Activated CD4-positive, alpha-beta T cell treated with anti-CD3 and anti-CD28 coated beads, Interleukin-2, Interleukin-4, amounts not matched to agents 100 ng/mL and 50 ng/mL, durations not matched to agents 16 hours and 8 hours (primary cell): ENCODE measurements at regions not wholly inside any gene's neighbourhood (a gene's known extent, or its start where the extent isn't known, plus 50 kb on each side); places are given as distances from the start of the nearest gene placed in this dataset.

Source experiments
- DNase-seq: peaks from one replicate; pipeline ENCODE4 v3.0.0-alpha.2; 2020; ENCODE audit warnings: low spot score

DNA sequence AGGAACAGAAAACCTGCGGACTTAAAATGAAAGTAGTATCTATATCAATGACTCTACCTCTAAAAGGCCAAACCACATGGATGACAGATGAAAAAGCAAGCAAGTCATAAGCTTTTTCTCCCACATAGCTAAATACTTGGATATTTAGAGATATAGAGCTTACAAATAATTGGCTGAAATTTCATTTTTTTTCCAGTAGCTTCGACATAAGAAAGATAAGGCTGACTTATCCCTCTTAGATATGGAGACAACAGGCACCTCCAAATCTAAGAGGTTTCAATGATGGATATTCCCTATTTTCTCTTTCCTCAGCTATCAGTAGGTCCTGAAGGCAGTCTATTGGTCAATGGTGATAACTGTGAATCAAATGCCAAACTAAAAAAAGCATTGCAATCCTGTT, 460.3 kb downstream of the MEIS1 start:
- no peak for DNase-seq

DNA sequence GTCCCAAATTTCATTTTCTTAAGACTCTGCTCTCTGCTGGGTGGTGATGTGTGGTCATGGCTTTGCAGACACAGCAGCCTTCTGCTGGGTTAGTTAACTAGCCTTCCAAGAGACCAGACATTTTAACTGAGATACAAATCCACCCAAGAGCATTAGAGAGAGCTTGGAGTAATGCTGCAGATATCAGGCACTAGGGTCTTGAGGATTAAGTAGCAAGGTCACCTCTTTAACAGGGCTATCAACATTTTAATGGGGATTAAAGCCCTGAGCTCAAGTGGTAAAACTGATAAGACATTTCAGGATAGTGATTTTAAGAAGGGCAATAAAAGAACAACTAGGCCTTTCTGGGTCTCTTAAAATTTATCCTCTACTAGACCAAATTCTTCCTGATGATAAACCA, 461.2 kb downstream of the MEIS1 start:
- no peak for DNase-seq

DNA sequence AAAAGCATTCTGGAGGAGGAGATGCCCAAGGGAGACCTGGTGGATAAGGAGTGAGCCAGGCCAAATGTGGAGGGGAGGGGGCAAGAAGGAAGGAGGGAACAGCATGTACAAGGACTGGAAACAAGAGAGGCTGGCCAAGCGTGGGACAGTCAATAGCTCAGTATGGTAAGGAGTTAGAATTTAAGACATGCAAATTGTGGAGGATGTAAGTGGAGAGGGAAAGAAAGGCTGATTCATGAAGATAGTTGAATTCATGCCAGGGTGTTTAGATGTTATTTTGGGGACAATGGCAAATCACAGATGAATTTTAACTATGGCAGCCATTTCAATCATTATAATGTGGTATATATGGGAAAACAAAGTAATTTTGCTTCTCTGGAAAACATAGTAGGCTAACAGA, 462.3 kb downstream of the MEIS1 start:
- no peak for DNase-seq

GRCh38 chr2:66897691-66898150, 462.8 kb downstream of the MEIS1 start:
- DNase-seq, result no peak

DNA sequence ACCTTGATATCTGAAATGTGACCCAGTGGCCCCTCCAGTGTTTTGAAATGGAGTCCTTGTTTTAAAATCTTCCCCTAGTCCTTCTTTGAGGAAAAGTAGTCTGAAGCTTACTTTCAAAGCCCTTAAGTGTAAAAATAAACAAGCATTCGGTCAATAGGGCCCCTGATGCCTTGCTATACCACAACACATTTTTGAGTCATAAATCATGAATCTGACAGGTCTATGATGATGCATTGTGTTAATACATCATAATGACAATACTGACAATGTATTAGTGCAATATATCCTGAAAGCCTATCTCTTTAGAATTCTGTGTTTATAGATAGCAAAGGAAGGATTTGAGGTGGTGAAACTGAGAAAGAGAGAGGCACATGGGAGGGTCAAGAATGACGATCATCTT, 464.2 kb downstream of the MEIS1 start:
- DNase-seq, result no peak

GRCh38 chr2:66899648-66900047, 464.7 kb downstream of the MEIS1 start:
- DNase-seq, result no peak

- DNase-seq, result no peak
These were observed 466.4 kb downstream of the MEIS1 start for GRCh38 chr2:66901344-66901743.

DNA sequence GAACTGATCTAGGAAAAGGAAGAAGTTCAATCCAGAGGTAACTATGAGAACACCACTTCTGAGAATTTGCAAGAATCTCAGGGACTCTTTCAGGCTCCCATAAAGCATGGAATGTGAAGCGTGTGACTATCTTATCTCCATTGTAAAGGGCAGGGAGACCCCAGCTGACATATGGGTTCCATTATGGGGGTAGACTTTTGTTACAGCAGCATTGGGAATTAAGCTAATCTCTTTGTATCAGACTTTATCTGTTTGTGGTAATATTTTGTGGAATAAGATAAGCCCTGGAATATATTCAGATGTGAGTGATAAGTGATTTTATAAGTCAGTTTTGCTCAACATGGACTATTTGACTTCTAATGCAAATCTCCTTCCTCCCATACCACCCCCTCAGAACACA, 468.3 kb downstream of the MEIS1 start:
- DNase-seq, result no peak

GRCh38 chr2:66903745-66904465, 469.0 kb downstream of the MEIS1 start:
- no peak for DNase-seq

DNA sequence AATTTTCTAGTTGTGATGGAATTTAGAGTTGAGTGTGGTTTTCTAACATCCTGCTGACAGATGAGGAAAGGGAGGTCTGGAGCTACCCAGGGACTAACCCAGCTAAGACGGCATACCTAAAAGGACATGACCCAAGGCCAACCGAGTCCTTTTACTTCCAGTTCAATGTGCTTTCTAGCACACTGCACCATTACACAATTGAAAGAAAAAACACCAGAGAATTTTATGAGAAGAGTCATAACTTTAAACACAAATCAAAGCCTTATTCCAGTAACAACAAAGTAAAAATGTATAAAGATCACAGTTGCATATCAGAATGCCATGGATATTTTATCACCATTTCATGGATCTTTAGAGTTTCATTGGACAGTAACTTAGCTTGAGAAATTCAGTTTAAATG, 480.3 kb downstream of the MEIS1 start:
- no peak for DNase-seq

DNA sequence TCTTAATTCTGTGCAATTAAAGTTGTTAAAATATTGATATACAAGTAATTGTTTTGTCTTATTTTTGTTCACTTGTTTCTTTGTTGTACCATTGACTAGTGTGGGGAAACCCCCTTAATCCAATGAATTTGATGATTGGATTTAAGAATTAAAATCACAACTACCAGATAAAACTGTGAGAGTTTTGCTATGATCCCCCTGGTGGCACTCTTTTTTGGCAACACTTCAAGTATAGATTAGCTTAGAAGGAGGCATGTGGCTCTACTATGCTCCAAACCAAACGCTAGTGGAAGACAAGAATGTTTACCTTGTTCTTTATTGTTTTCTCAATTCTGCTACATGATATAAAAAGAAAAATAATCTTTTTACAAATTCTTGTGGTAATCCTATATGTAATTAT, 477.8 kb upstream of the ETAA1 start:
- no peak for DNase-seq

DNA sequence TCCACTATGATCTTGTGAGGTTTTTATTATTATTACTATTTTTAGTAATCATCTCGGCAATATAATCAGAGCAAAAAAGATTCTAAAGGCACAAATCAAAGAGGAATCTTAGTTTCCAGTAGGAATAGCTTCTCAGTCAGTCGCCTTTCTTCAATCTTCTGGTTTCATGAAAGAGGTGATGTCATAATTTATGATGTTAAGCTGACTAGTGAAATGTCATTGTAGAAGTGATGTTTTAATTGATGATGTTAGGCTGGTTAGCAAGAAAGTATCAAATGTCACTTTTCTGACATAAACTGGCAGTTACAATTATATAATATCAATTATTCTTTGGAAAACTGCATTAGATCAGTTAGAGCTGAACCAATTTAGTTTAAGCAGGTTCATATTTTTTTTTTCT, 476.7 kb upstream of the ETAA1 start:
- no peak for DNase-seq

GRCh38 chr2:66925128-66925527, 472.0 kb upstream of the ETAA1 start:
- DNase-seq, result no peak

GRCh38 chr2:66926594-66927112, 470.5 kb upstream of the ETAA1 start:
- no peak for DNase-seq

- DNase-seq, result no peak
These were observed 467.3 kb upstream of the ETAA1 start for GRCh38 chr2:66929632-66930338.

DNA sequence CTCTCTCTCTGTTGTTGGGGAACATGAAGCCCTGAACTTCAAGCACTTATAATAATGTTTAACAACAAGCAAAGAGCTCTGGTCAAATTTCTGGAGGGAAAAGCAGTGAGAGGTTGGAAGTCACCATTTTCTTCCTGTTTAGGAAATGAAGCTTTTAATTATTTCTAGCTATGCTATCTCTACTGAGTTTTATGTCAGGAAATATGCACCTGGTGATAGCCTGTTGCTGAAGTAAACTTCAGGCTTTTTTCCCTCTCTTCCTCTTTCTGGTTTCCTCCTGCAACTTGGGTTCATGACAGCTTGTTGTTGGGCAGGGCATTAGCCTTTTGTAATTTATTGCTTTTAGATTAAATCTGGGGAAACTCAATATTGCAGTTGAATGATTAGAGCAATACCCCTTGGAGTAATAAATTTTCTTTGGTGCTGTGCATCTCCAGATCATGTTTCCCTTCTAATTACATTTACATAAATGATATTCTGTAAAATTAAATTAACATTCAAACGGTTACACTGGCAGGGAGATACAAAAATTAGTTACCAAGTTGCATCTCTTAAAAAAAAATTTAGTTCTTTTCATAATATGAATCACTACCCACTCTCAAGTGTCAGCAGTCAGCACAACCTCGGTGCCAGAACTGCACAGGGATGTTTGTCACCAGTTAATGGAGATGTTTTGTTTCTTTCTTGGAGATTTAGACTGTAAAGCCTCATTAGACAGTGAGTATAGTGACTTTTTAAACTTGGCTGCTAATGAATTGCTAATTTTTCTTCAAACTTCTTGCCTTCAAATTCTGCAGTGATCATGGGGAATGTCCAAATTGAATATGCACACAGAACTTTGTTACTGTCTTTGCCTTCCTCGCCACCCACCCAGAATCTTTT, 466.6 kb upstream of the ETAA1 start:
- DNase-seq, result no peak

DNA sequence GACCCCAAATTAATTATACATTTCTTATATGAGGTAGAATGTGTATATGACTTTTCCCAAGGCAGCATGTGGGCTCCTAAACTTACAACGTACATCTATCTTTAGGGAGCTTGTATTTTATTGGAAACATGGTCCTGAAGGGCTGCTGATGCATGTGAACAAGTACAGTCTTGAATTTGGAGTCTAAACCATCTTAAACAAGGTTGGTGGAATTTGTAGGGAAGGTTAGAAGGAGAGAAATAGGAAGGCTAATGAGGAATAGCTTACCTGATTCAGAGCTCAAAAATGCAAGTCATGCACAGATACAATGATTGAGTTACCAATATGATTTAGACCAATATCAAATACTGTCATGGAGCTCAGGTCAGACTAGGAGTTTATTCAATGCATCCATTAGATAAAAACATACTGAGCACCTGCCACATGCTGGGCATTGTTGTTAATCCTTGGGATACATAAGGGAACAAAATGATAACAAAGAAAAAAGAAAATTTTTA, 458.6 kb upstream of the ETAA1 start:
- DNase-seq, result no peak

DNA sequence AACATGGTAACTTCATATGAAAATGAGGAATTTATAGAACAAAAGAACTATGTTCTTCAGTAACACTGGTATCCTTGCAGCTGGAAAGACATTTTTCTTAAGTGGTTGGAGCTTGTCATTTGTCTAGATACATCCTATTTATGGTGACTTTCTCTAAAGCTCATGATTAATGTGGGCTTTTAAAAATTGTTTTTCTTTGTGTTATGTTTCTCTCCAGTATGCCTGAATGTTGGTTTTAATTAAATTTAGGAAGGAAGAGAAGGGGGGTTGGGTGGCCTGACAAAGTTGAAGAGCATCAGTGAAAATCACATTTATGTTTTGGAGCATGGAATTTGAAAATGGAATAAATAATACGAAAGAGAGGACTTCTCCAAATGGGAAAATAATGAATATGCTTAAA, 457.1 kb upstream of the ETAA1 start:
- DNase-seq, result no peak

DNA sequence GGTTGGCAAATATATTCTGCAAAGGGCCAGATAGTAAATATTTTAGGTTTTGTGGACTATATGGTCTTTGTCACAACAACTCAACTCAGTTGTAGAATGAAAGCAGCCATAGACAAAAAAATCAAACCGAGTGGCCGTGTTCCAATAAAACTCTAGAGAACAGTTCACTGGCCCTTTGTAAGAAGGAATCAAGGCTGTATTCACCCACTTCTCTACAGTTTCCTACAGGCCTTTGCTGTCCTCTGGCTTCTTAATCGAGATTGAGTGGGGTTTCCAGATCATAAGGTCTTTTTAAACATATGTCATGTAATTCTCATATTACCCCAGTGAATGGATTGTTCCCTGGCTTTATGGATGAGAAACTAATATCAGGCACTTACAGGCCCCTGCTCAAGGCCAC, 448.9 kb upstream of the ETAA1 start:
- DNase-seq, result no peak

DNA sequence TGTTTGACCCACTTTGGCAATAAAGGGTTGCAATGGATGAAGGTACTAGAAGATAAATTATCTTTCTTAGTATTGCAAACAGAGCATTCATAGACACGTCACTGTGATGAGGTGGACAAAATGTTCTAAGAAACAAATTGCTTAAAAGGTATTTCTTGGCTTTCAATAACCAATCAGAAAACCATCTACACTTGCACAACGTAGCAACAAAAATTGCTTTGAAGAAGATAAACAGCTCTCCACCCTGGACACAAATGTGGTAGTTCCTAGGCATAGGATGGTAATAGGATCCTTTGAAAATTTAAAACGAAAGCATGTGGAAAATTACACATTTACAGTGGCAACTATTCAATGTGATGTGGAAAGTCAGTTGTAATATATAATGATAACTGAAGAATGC, 439.9 kb upstream of the ETAA1 start:
- DNase-seq, result no peak

DNA sequence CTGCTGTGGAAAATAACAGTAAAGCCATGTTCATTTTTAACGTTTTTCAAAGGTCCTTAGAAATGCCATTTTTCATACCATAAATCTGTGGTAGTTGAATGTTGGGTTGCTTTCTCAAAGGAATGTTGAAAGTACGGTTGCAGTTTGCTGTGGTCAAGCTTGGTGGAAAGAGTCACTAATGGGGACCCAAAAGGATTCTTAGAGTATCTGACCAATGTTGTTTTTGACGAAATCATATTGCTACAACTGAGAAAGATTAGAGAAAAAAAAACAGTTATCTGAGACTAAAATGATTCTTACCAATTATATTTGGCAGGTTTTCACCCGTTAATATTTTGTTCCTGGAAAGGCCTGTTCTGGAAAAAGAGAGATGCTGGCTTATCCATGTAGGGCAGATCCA, 439.5 kb upstream of the ETAA1 start:
- DNase-seq, result no peak

GRCh38 chr2:66960161-66960560, 437.0 kb upstream of the ETAA1 start:
- DNase-seq, result no peak
